Small intestine (tissue), 7 donors: ENCODE measurements at regions not wholly inside any gene's neighbourhood (a gene's known extent, or its start where the extent isn't known, plus 50 kb on each side); places are given as distances from the start of the nearest gene placed in this dataset.

Source experiments
- DNase-seq, 2 donors: peaks; one replicate each; pipeline versions ENCODE4 v3.0.0 to v3.0.0-alpha.2; 2013
- FAIRE-seq: peaks from 2 replicates; lab custom pipeline; 2012; peaks lifted over from hg19 to GRCh38; lab: Jason Lieb, UNC
- H3K27ac ChIP-seq, 3 donors: one replicate each; pipeline ENCODE4 v1.5.1; 2013; ENCODE audit warnings: low read length in 2 of 3, mild to moderate bottlenecking in 2 of 3, control low read depth in 1 of 3, inconsistent platforms in 1 of 3, low read depth in 1 of 3, moderate library complexity in 1 of 3
- H3K27me3 ChIP-seq, 3 donors: one replicate each; pipeline ENCODE4 v1.6.1; 2013; ENCODE audit warnings: low read length in 3 of 3, inconsistent platforms in 1 of 3; ENCODE audit not compliant: control insufficient read depth in 3 of 3, insufficient read depth in 3 of 3
- H3K36me3 ChIP-seq, 3 donors: one replicate each; pipeline ENCODE4 v1.6.1; 2013; ENCODE audit warnings: low read length in 3 of 3, inconsistent platforms in 1 of 3, low read depth in 1 of 3, mild to moderate bottlenecking in 1 of 3, moderate library complexity in 1 of 3; ENCODE audit not compliant: control insufficient read depth in 3 of 3, insufficient read depth in 2 of 3
- H3K4me1 ChIP-seq, 3 donors: one replicate each; pipeline ENCODE4 v1.6.1; 2013; ENCODE audit warnings: low read length in 2 of 3, inconsistent platforms in 1 of 3, low read depth in 1 of 3, mild to moderate bottlenecking in 1 of 3, moderate library complexity in 1 of 3; ENCODE audit not compliant: control insufficient read depth in 3 of 3, insufficient read depth in 2 of 3
- H3K4me3 ChIP-seq, 3 donors: one replicate each; pipeline ENCODE4 v1.5.1; 2013; ENCODE audit warnings: low read length in 3 of 3, control low read depth in 1 of 3, inconsistent platforms in 1 of 3, low read depth in 1 of 3, mild to moderate bottlenecking in 1 of 3, moderate library complexity in 1 of 3
- H3K9me3 ChIP-seq, 2 donors: one replicate each; pipeline ENCODE4 v1.6.1; 2013; ENCODE audit warnings: low read depth in 1 of 2, low read length in 1 of 2; ENCODE audit not compliant: control insufficient read depth in 2 of 2, insufficient read depth in 1 of 2
- WGBS, 3 donors: extraction: QIAGEN DNeasy Blood & Tissue Kit; methylation state at CpG; one replicate each; pipeline ENCODE4 v1.1.7; 2013; 5-methylcytosine and 5-hydroxymethylcytosine counted together
- donor health status: healthy with polysubstance abuse.
- donor health status: control.
- donor health status: control.
- donor health status: Bipolar disorder and iron deficiency.
- donor health status: healthy.

DNA sequence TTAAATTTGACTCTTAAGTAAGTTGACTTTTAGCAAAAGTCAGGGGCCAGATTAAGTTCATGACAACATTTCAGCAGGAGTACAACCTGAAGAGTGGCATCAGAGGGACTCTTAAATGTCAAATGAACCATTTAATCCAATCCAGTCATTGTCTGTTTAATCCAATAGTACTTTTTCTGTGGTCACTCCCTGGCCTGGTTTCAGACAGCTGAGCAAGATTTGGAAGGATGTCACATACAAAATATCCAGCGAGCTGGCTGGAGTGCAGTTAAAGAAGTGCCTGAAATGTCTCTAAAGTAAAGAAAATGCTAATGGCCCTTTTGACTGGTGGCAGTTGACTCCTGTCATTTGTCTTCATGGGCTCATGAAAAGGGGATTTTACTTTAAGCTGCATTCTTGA lies 1082.1 kb downstream of the AACS start:
- WGBS, 3 donors, result 57 to 76% (median 64%) methylated on average over 1 of the region's 1 CpG
- no peaks in the 10 kb centered on the region for H3K4me1 ChIP-seq
- no peaks in the 10 kb centered on the region for H3K27me3 ChIP-seq
- FAIRE-seq (no peak), DNase-seq (no peak)
- no peak overlapping the region for H3K4me3 ChIP-seq
- H3K36me3 ChIP-seq, result no peaks in the 10 kb centered on the region
- H3K9me3 ChIP-seq, result peaks cover under 1 to 1% of the 10 kb centered on the region in 2 donors
- H3K27ac ChIP-seq, result no peak overlapping the region

DNA sequence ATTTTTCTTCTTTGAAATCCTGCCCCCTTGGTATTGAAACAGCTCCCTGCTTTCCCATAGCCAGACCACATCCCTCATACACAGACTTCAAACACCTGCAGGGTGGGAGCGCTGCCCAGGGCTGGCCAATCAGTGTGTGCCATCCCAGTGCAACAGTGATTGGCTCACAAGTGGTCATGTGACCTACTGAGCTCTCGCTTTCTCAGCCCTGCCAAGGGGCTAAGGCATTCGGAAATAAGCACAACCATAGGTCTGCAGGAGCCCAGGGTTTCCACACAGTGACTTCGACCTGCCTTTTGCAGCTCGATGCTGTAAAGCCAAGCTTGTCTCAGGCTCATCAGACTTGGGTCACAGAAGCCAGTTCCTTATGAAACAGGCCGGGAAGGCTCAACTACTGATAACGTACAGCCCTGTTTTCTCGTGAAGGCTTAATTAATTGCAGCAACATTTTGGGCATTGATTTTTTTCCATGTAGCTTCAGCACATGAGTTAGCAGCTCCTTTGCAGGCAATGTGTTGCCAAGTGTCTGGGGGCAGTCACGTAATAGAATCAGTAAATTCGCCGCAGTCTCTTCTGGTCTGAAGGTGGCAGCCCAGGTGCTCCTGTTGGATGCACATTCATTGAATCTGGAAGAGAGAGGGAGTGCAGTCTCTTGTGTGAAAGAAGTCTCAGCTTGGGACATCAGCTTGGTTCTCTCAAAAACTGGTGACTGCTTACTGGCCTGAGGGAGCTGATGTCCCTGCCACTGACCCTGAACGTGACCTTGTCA lies 1091.8 kb downstream of the AACS start:
- no peak for FAIRE-seq
- WGBS, 3 donors, result 80 to 82% (median 81%) methylated on average over 12 of the region's 12 CpGs

DNA sequence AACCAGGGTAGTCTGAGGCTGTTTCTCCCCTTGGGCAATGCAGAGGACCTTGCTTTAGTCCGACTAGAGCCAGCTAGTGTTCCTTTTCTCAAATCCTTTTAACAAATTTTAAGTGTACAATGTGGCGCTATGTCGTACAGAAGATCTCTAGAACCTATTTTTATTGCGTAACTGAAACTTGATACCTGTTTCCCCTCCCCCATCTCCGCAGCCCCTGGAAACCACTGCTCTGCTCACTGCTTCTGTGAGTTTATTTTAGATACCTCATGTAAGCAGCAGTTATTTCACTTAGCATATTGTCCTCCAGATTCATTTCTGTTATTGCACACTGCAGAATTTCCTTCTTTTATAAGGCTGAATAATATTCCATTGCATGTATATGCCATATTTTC lies 1092.3 kb downstream of the AACS start:
- no peak overlapping the region for H3K4me3 ChIP-seq

More for the DNA sequence above, 1091.8 kb downstream of the AACS start:
- Histone ChIP-seq H3K27me3 (no peaks in the 10 kb centered on the region), H3K4me3 (no peak overlapping the region), H3K27ac (no peak overlapping the region), H3K36me3 (no peaks in the 10 kb centered on the region), H3K4me1 (no peaks in the 10 kb centered on the region), H3K9me3 (no peaks in the 10 kb centered on the region)
- DNase-seq, result no peak

DNA sequence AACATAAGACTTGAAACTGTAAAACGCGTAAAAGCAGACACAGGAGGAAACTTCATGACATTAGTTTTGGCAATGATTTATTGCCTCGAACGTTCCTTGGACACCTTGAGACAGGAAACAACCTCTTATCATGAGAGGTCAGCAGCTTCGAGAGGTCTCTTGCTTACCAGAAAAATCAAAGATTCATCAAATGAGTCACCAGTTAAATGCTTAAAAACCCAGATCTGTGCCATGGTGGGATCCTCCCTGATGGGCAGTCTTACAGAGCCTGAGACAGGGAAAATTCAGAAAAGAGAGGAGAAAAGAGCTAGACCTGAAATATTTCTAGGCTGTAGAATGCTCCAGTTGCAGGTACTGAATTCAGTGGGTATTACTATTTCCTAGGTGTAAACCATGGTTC lies 1093.9 kb downstream of the AACS start:
- no peak for FAIRE-seq
- Histone ChIP-seq H3K9me3 (no peaks in the 10 kb centered on the region), H3K27ac (no peak overlapping the region), H3K27me3 (no peaks in the 10 kb centered on the region), H3K4me1 (no peaks in the 10 kb centered on the region), H3K36me3 (no peaks in the 10 kb centered on the region), H3K4me3 (no peak overlapping the region)
- 55 to 71% (median 64%) methylated on average over 5 of the region's 5 CpGs for WGBS, 3 donors
- DNase-seq, result no peak

More for the DNA sequence above, 1092.3 kb downstream of the AACS start:
- H3K27me3 ChIP-seq, result no peaks in the 10 kb centered on the region
- H3K9me3 ChIP-seq, result no peaks in the 10 kb centered on the region
- no peak for FAIRE-seq
- 85 to 89% (median 89%) methylated on average over 5 of the region's 5 CpGs for WGBS, 3 donors
- H3K36me3 ChIP-seq, result no peaks in the 10 kb centered on the region
- no peaks in the 10 kb centered on the region for H3K4me1 ChIP-seq
- no peak for DNase-seq
- no peak overlapping the region for H3K27ac ChIP-seq

DNA sequence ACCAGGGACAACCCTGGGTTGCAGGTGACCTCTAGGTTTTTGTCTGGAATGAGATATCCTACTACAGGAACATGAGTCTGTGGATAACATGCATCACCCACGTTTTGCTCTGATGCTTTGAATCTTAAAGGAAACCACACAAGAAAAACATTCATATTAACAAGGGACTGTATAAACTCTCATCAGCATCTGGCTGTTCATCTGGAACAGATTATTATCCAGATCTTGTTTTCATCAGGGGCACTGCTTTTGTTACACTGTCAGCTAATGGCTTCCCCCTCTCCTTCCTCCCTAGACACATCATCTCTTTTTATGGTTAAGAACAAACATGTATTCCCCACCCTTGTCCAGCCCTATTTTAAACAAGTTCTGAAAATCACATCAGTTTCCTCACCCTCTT lies 1095.7 kb downstream of the AACS start:
- FAIRE-seq (no peak), DNase-seq (no peak)
- Histone ChIP-seq H3K27me3 (no peaks in the 10 kb centered on the region), H3K4me3 (no peak overlapping the region), H3K9me3 (no peaks in the 10 kb centered on the region), H3K4me1 (no peaks in the 10 kb centered on the region), H3K27ac (no peak overlapping the region), H3K36me3 (no peaks in the 10 kb centered on the region)
- 5 to 36% (median 5%) methylated on average over 1 of the region's 1 CpG for WGBS, 3 donors

DNA sequence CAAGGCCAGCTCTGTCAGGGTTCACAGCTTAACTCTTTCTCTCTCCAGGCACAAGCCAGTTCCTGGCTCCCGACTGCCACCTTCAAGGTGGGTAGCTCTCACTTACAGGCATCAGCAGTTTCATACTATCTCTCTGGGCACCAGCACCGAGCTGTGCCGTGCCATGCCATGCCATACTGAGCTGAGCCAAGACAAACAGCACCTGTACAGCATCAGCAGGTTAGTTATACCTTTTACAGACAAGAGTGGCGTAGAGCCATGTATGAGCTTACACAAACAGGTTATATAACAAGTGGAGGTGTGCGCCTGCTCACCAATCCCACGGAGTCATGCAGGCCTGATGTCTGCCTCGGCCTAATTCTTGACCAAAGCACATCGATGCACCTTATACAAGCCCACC lies 1098.7 kb downstream of the AACS start:
- no peaks in the 10 kb centered on the region for H3K9me3 ChIP-seq
- WGBS, 3 donors, result 86 to 90% (median 90%) methylated on average over 8 of the region's 8 CpGs
- no peak overlapping the region for H3K4me3 ChIP-seq
- no peaks in the 10 kb centered on the region for H3K36me3 ChIP-seq
- H3K27me3 ChIP-seq, result no peaks in the 10 kb centered on the region
- DNase-seq (no peak), FAIRE-seq (no peak)
- no peak overlapping the region for H3K27ac ChIP-seq
- no peaks in the 10 kb centered on the region for H3K4me1 ChIP-seq

DNA sequence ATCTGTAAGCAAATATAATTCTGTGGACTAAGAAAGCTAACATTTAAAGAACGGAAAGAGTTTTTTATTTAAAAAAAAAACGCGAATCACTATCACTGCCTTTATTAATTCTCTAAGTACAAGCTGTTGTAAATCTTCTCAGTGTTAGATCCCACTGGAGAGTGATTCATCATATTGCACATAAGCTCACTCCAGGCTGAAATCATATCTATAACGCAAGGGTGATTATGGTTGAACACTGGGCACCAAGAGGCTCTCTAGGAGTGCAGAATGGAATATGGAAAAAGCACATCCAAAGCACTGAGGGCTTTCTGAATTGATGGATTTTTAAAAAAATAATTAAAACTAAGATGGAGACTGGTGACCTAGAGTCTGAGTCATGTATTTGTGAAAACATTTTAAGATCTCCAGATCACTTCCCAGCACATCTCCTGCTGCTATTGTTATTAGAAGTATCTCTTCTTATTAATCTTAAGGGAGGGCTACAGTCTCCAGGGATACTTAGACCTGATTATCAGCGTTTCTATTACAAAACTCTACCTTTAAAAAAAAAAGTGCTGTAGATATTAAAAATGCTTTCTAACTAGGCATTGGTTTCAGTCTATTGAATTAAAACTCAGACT lies 1106.8 kb downstream of the AACS start:
- no peaks in the 10 kb centered on the region for H3K4me1 ChIP-seq
- no peaks in the 10 kb centered on the region for H3K9me3 ChIP-seq
- no peak for FAIRE-seq
- no peaks in the 10 kb centered on the region for H3K36me3 ChIP-seq
- H3K27me3 ChIP-seq, result no peaks in the 10 kb centered on the region
- H3K27ac ChIP-seq, result no peak overlapping the region
- no peak overlapping the region for H3K4me3 ChIP-seq
- no peak for DNase-seq
- 42 to 64% (median 61%) methylated on average over 5 of the region's 5 CpGs for WGBS, 3 donors

DNA sequence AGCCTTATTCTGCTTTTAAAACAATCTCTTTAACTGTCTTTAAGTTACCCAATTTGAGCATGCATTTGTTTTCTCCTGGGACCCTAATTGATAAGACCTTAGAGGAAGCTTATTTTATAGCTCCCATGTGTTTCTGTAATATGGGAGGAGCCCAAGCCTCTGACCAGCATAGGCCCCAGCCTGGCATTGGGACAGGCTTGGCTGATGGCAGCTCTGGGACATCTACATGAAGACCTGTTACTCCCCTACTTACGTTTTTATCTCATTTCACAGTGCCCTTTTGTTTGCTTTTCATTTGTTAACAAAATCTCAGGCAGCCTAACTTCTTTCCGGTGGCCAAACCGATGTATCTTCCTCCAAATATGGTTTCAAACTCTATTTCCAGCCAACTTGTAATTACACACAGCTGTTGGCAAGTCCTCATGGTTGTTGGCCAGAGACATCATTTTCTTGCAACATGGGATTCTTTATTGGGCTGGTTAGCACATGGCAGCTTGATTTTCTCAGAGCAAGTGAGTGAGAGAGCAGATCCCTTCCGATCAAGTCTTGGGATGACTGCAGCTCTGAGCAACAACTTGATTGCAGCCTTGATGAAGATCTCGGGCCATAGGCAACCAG lies 1117.5 kb downstream of the AACS start:
- DNase-seq, result peak in 1 of 2 donors; percentile 2
- 60 to 71% (median 67%) methylated on average over 5 of the region's 5 CpGs for WGBS, 3 donors
- no peak for FAIRE-seq

More for the DNA sequence above, 1117.5 kb downstream of the AACS start:
- no peak overlapping the region for H3K4me3 ChIP-seq
- H3K36me3 ChIP-seq, result no peaks in the 10 kb centered on the region
- H3K27ac ChIP-seq, result no peak overlapping the region
- H3K27me3 ChIP-seq, result no peaks in the 10 kb centered on the region
- H3K4me1 ChIP-seq, result no peaks in the 10 kb centered on the region
- H3K9me3 ChIP-seq, result peaks cover 2 to 4% of the 10 kb centered on the region in 2 donors
